HepG2 (cell line): ENCODE measurements at regions not wholly inside any gene's neighbourhood (a gene's known extent, or its start where the extent isn't known, plus 50 kb on each side); places are given as distances from the start of the nearest gene placed in this dataset.

Experiments used
- CTCF ChIP-seq: sonication (generic); formaldehyde crosslinking; IDR thresholded peaks from 2 replicates; pipeline ENCODE4 v1.5.0; 2020; ENCODE audit warnings: mild to moderate bottlenecking, missing genetic modification reagents, moderate library complexity
- FOXO4 ChIP-seq: sonication (generic); formaldehyde crosslinking; conservative IDR thresholded peaks from 2 replicates; pipeline ENCODE4 v1.8.1; 2023; ENCODE audit warnings: missing genetic modification reagents
- MZF1 ChIP-seq: sonication (generic); formaldehyde crosslinking; IDR thresholded peaks from 2 replicates; pipeline ENCODE4 v1.8.1; 2023; ENCODE audit warnings: mild to moderate bottlenecking, missing genetic modification reagents, borderline replicate concordance
- POLR2A ChIP-seq, 2 experiments: IDR thresholded peaks; 2 replicates each; pipeline ENCODE4 v1.6.1; 2011; ENCODE audit warnings: low read depth in 2 of 2, low read length in 2 of 2, mild to moderate bottlenecking in 1 of 2, moderate library complexity in 1 of 2; ENCODE audit not compliant: insufficient read depth in 1 of 2
- SALL2 ChIP-seq: sonication (generic); formaldehyde crosslinking; IDR thresholded peaks from 2 replicates; pipeline ENCODE4 v1.8.1; 2023; ENCODE audit warnings: mild to moderate bottlenecking, missing genetic modification reagents, inconsistent platforms
- TAF15 ChIP-seq: fragments of 200-400 bp; formaldehyde crosslinking; IDR thresholded peaks from one replicate; pipeline ENCODE4 v1.6.1; 2018; ENCODE audit warnings: mild to moderate bottlenecking, low read depth, low read length; ENCODE audit not compliant: poor library complexity, severe bottlenecking
- TARDBP ChIP-seq: sonication (generic); formaldehyde crosslinking; IDR thresholded peaks from 2 replicates; pipeline ENCODE4 v1.8.0; 2022; ENCODE audit warnings: mild to moderate bottlenecking, missing genetic modification reagents
- ZNF207 ChIP-seq: fragments of 450-650 bp; IDR thresholded peaks from 2 replicates; pipeline ENCODE4 v1.6.1; 2016; ENCODE audit warnings: antibody characterized with exemption, borderline replicate concordance
- ZNF788 ChIP-seq: sonication (generic); formaldehyde crosslinking; IDR thresholded peaks from 2 replicates; pipeline ENCODE4 v1.5.0; 2020; ENCODE audit warnings: mild to moderate bottlenecking, missing genetic modification reagents, borderline replicate concordance
- TF ChIP-seq, protein P1 (sequence below): sonication (generic); formaldehyde crosslinking; IDR thresholded peaks from 2 replicates; pipeline ENCODE4 v1.4.0; 2020; ENCODE audit warnings: missing genetic modification reagents, borderline replicate concordance
- TF ChIP-seq, protein P2 (sequence below): sonication (generic); formaldehyde crosslinking; IDR thresholded peaks from 2 replicates; pipeline ENCODE4 v1.8.0; 2022; ENCODE audit warnings: low read depth, missing genetic modification reagents
- TF ChIP-seq, protein P3 (sequence below), 2 experiments: IDR thresholded peaks; 2 replicates each; pipeline ENCODE4 v1.6.1; 2011 to 2012; ENCODE audit warnings: low read length in 2 of 2, borderline replicate concordance in 1 of 2, low read depth in 1 of 2, mild to moderate bottlenecking in 1 of 2, moderate library complexity in 1 of 2
- TF ChIP-seq, protein P4 (sequence below): sonication (generic); formaldehyde crosslinking; IDR thresholded peaks from 2 replicates; pipeline ENCODE4 v1.4.0; 2020; ENCODE audit warnings: missing genetic modification reagents
- TF ChIP-seq, protein P5 (sequence below): sonication (generic); formaldehyde crosslinking; IDR thresholded peaks from 2 replicates; pipeline ENCODE4 v1.4.0; 2020; ENCODE audit warnings: missing genetic modification reagents

DNA sequence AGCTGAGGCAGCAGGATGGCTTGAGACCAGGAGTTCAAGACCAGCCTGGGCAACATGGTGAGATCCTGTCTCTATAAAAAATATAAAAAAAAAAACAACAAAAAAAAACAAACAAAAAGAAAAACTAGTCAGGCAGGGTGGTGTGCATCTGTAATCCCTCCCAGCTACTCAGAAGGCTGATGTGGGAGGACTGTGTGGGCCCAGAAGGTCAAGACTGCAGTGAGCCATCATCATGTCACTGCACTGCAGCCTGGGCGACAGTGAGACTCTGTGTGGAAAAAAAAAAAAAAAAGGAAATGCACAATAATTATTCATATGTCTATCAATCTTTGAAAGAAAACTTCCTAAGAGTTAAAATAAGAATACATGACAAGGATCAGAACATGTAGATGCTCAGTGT lies 178.3 kb downstream of the SEM1 start:
- no peak for TF ChIP-seq POLR2A (IDR thresholded peaks at IDR 0.05; ENCODE audit: insufficient read depth in 1 of 2, low read depth in 2 of 2, low read length in 2 of 2)
- TF ChIP-seq, protein P1, sequence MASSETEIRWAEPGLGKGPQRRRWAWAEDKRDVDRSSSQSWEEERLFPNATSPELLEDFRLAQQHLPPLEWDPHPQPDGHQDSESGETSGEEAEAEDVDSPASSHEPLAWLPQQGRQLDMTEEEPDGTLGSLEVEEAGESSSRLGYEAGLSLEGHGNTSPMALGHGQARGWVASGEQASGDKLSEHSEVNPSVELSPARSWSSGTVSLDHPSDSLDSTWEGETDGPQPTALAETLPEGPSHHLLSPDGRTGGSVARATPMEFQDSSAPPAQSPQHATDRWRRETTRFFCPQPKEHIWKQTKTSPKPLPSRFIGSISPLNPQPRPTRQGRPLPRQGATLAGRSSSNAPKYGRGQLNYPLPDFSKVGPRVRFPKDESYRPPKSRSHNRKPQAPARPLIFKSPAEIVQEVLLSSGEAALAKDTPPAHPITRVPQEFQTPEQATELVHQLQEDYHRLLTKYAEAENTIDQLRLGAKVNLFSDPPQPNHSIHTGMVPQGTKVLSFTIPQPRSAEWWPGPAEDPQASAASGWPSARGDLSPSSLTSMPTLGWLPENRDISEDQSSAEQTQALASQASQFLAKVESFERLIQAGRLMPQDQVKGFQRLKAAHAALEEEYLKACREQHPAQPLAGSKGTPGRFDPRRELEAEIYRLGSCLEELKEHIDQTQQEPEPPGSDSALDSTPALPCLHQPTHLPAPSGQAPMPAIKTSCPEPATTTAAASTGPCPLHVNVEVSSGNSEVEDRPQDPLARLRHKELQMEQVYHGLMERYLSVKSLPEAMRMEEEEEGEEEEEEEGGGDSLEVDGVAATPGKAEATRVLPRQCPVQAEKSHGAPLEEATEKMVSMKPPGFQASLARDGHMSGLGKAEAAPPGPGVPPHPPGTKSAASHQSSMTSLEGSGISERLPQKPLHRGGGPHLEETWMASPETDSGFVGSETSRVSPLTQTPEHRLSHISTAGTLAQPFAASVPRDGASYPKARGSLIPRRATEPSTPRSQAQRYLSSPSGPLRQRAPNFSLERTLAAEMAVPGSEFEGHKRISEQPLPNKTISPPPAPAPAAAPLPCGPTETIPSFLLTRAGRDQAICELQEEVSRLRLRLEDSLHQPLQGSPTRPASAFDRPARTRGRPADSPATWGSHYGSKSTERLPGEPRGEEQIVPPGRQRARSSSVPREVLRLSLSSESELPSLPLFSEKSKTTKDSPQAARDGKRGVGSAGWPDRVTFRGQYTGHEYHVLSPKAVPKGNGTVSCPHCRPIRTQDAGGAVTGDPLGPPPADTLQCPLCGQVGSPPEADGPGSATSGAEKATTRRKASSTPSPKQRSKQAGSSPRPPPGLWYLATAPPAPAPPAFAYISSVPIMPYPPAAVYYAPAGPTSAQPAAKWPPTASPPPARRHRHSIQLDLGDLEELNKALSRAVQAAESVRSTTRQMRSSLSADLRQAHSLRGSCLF (CRISPR knock-in tag), result no peak
- TF ChIP-seq MZF1 (CRISPR knock-in tag), result no peak
- TF ChIP-seq, protein P2, sequence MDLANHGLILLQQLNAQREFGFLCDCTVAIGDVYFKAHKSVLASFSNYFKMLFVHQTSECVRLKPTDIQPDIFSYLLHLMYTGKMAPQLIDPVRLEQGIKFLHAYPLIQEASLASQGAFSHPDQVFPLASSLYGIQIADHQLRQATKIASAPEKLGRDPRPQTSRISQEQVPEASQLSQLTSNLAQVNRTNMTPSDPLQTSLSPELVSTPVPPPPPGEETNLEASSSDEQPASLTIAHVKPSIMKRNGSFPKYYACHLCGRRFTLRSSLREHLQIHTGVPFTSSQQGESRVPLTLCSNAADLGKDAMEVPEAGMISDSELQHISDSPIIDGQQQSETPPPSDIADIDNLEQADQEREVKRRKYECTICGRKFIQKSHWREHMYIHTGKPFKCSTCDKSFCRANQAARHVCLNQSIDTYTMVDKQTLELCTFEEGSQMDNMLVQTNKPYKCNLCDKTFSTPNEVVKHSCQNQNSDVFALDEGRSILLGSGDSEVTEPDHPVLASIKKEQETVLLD (CRISPR knock-in tag), result no peak
- TF ChIP-seq, protein P3, sequence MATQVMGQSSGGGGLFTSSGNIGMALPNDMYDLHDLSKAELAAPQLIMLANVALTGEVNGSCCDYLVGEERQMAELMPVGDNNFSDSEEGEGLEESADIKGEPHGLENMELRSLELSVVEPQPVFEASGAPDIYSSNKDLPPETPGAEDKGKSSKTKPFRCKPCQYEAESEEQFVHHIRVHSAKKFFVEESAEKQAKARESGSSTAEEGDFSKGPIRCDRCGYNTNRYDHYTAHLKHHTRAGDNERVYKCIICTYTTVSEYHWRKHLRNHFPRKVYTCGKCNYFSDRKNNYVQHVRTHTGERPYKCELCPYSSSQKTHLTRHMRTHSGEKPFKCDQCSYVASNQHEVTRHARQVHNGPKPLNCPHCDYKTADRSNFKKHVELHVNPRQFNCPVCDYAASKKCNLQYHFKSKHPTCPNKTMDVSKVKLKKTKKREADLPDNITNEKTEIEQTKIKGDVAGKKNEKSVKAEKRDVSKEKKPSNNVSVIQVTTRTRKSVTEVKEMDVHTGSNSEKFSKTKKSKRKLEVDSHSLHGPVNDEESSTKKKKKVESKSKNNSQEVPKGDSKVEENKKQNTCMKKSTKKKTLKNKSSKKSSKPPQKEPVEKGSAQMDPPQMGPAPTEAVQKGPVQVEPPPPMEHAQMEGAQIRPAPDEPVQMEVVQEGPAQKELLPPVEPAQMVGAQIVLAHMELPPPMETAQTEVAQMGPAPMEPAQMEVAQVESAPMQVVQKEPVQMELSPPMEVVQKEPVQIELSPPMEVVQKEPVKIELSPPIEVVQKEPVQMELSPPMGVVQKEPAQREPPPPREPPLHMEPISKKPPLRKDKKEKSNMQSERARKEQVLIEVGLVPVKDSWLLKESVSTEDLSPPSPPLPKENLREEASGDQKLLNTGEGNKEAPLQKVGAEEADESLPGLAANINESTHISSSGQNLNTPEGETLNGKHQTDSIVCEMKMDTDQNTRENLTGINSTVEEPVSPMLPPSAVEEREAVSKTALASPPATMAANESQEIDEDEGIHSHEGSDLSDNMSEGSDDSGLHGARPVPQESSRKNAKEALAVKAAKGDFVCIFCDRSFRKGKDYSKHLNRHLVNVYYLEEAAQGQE (IDR thresholded peaks at IDR 0.05; ENCODE audit: borderline replicate concordance in 1 of 2, low read depth in 1 of 2, low read length in 2 of 2), result no peak
- TF ChIP-seq SALL2, result no peak
- no peak for TF ChIP-seq TAF15
- TF ChIP-seq CTCF, result no peak
- TF ChIP-seq, protein P4, sequence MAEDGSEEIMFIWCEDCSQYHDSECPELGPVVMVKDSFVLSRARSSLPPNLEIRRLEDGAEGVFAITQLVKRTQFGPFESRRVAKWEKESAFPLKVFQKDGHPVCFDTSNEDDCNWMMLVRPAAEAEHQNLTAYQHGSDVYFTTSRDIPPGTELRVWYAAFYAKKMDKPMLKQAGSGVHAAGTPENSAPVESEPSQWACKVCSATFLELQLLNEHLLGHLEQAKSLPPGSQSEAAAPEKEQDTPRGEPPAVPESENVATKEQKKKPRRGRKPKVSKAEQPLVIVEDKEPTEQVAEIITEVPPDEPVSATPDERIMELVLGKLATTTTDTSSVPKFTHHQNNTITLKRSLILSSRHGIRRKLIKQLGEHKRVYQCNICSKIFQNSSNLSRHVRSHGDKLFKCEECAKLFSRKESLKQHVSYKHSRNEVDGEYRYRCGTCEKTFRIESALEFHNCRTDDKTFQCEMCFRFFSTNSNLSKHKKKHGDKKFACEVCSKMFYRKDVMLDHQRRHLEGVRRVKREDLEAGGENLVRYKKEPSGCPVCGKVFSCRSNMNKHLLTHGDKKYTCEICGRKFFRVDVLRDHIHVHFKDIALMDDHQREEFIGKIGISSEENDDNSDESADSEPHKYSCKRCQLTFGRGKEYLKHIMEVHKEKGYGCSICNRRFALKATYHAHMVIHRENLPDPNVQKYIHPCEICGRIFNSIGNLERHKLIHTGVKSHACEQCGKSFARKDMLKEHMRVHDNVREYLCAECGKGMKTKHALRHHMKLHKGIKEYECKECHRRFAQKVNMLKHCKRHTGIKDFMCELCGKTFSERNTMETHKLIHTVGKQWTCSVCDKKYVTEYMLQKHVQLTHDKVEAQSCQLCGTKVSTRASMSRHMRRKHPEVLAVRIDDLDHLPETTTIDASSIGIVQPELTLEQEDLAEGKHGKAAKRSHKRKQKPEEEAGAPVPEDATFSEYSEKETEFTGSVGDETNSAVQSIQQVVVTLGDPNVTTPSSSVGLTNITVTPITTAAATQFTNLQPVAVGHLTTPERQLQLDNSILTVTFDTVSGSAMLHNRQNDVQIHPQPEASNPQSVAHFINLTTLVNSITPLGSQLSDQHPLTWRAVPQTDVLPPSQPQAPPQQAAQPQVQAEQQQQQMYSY, result no peak
- no peak for TF ChIP-seq ZNF788
- no peak for TF ChIP-seq ZNF207
- no peak for TF ChIP-seq TARDBP
- TF ChIP-seq FOXO4, result no peak
- TF ChIP-seq, protein P5, sequence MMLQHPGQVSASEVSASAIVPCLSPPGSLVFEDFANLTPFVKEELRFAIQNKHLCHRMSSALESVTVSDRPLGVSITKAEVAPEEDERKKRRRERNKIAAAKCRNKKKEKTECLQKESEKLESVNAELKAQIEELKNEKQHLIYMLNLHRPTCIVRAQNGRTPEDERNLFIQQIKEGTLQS (CRISPR knock-in tag), result no peak
